H1 (cell line): ENCODE measurements at regions not wholly inside any gene's neighbourhood (a gene's known extent, or its start where the extent isn't known, plus 50 kb on each side); places are given as distances from the start of the nearest gene placed in this dataset.

Experiments used
- CTCF ChIA-PET: fragments of 300-600 bp; sonication (Branson Sonifier 250); formaldehyde crosslinking; loops from one replicate; lab custom pipeline; 2021; ENCODE audit not compliant: partially characterized antibody; lab: Charles Lee
- POLR2A ChIA-PET: fragments of 300-600 bp; sonication (Branson Sonifier 250); formaldehyde crosslinking; loops from one replicate; lab custom pipeline; 2021; ENCODE audit warnings: inconsistent platforms; ENCODE audit not compliant: partially characterized antibody; lab: Charles Lee
- DNase-seq, 2 experiments: peaks; one replicate each; pipeline versions ENCODE4 v3.0.0 to v3.0.0-alpha.2; 2010 to 2022; ENCODE audit warnings: low spot score in 2 of 2, low read depth in 1 of 2, mixed read lengths in 1 of 2
- FAIRE-seq: peaks from 2 replicates; lab custom pipeline; 2011; peaks lifted over from hg19 to GRCh38; lab: Jason Lieb, UNC
- H2AFZ ChIP-seq: 2 replicates; pipeline ENCODE4 v1.8.1; 2012; ENCODE audit warnings: low read length, inconsistent platforms
- H2AK5ac ChIP-seq: 2 replicates; pipeline ENCODE4 v1.6.1; 2013; ENCODE audit warnings: low read depth, low read length
- H2BK120ac ChIP-seq: replicated peaks from 2 replicates; pipeline ENCODE3; 2013; ENCODE audit warnings: low read depth, low read length, inconsistent platforms
- H2BK12ac ChIP-seq: 2 replicates; pipeline ENCODE4 v1.6.1; 2013; ENCODE audit warnings: low read depth, low read length
- H2BK15ac ChIP-seq: 2 replicates; pipeline ENCODE4 v1.6.1; 2013; ENCODE audit warnings: low read length
- H2BK20ac ChIP-seq: 2 replicates; pipeline ENCODE4 v1.6.1; 2013; ENCODE audit warnings: low read length
- H2BK5ac ChIP-seq: 2 replicates; pipeline ENCODE4 v1.6.1; 2013; ENCODE audit warnings: low read depth, low read length
- H3K14ac ChIP-seq: 2 replicates; pipeline ENCODE4 v1.6.1; 2013; ENCODE audit warnings: inconsistent platforms; ENCODE audit not compliant: insufficient read length
- H3K18ac ChIP-seq: 2 replicates; pipeline ENCODE4 v1.6.1; 2013; ENCODE audit warnings: low read length; ENCODE audit errors: extremely low read depth
- H3K23ac ChIP-seq: 2 replicates; pipeline ENCODE4 v1.6.1; 2013; ENCODE audit warnings: inconsistent platforms; ENCODE audit not compliant: insufficient read length
- H3K23me2 ChIP-seq: 2 replicates; pipeline ENCODE4 v1.6.1; 2013; ENCODE audit warnings: low read depth, low read length
- H3K27ac ChIP-seq: 2 replicates; pipeline ENCODE4 v1.6.1; 2011; ENCODE audit warnings: low read depth, low read length, inconsistent platforms
- H3K27me3 ChIP-seq, 4 experiments: replicated peaks in 1 of 4; 1 replicate in 1 of 4; 2 replicates in 3 of 4; pipeline versions ENCODE4 v1.6.1 to v1.8.1; 2011 to 2013; ENCODE audit warnings: low read length in 3 of 4, mild to moderate bottlenecking in 3 of 4, inconsistent platforms in 2 of 4, mixed read lengths in 2 of 4, moderate library complexity in 1 of 4; ENCODE audit not compliant: control insufficient read depth in 3 of 4, insufficient read depth in 3 of 4; ENCODE audit errors: extremely low read depth in 1 of 4
- H3K36me3 ChIP-seq, 4 experiments: 2 replicates each; pipeline versions ENCODE4 v1.6.1 to v1.8.1; 2011 to 2013; ENCODE audit warnings: mild to moderate bottlenecking in 4 of 4, low read length in 3 of 4, moderate library complexity in 2 of 4, control low read depth in 1 of 4, inconsistent platforms in 1 of 4; ENCODE audit not compliant: insufficient read depth in 4 of 4, control insufficient read depth in 2 of 4
- H3K4ac ChIP-seq: replicated peaks from 2 replicates; pipeline ENCODE3; 2013; ENCODE audit warnings: low read length, low read depth, mixed read lengths, inconsistent platforms; ENCODE audit not compliant: insufficient read length
- H3K4me1 ChIP-seq, 4 experiments: replicated peaks in 1 of 4; 1 replicate in 1 of 4; 2 replicates in 3 of 4; pipeline versions ENCODE4 v1.6.1 to v1.8.1; 2011 to 2013; ENCODE audit warnings: low read length in 3 of 4, inconsistent platforms in 2 of 4, mixed read lengths in 1 of 4; ENCODE audit not compliant: insufficient read depth in 4 of 4, control insufficient read depth in 3 of 4
- H3K4me2 ChIP-seq, 2 experiments: 2 replicates each; pipeline versions ENCODE4 v1.6.1 to v1.8.1; 2011 to 2013; ENCODE audit warnings: low read depth in 2 of 2, low read length in 2 of 2, control low read depth in 1 of 2, inconsistent platforms in 1 of 2, mild to moderate bottlenecking in 1 of 2; ENCODE audit not compliant: insufficient read depth in 1 of 2
- H3K4me3 ChIP-seq, 4 experiments: fragments of 200-600, 300-600 bp in 1 of 4; sonication (generic), shearing (Covaris generic), sonication (Bioruptor Twin) in 1 of 4; 2 replicates each; pipeline versions ENCODE4 v1.5.1 to v1.8.1; 2011 to 2016; ENCODE audit warnings: low read length in 4 of 4, low read depth in 3 of 4, control low read depth in 2 of 4, inconsistent platforms in 2 of 4, mild to moderate bottlenecking in 2 of 4, mixed read lengths in 1 of 4, moderate library complexity in 1 of 4; ENCODE audit not compliant: insufficient read depth in 2 of 4; ENCODE audit errors: extremely low read depth in 1 of 4
- H3K56ac ChIP-seq: replicated peaks from 2 replicates; pipeline ENCODE3; 2013; ENCODE audit warnings: low read depth, mild to moderate bottlenecking, mixed read lengths, low read length, inconsistent platforms; ENCODE audit not compliant: insufficient read length
- H3K79me1 ChIP-seq: 2 replicates; pipeline ENCODE4 v1.6.1; 2013; ENCODE audit warnings: low read depth, low read length, control low read depth
- H3K79me2 ChIP-seq, 2 experiments: 2 replicates each; pipeline versions ENCODE4 v1.6.1 to v1.8.1; 2012 to 2013; ENCODE audit warnings: low read length in 2 of 2, mild to moderate bottlenecking in 2 of 2, inconsistent platforms in 1 of 2; ENCODE audit not compliant: insufficient read depth in 2 of 2, control insufficient read depth in 1 of 2
- H3K9ac ChIP-seq, 4 experiments: replicated peaks in 1 of 4; 1 replicate in 1 of 4; 2 replicates in 3 of 4; pipeline versions ENCODE4 v1.6.1 to v1.8.1; 2011 to 2013; ENCODE audit warnings: low read depth in 3 of 4, low read length in 3 of 4, control low read depth in 2 of 4, mild to moderate bottlenecking in 2 of 4, moderate library complexity in 2 of 4, inconsistent platforms in 1 of 4; ENCODE audit errors: extremely low read depth in 1 of 4
- H3K9me3 ChIP-seq, 2 experiments: 2 replicates each; pipeline versions ENCODE4 v1.6.1 to v1.8.1; 2012 to 2013; ENCODE audit warnings: mild to moderate bottlenecking in 2 of 2, moderate library complexity in 2 of 2, control low read depth in 1 of 2, inconsistent platforms in 1 of 2, low read depth in 1 of 2, low read length in 1 of 2, mixed read lengths in 1 of 2; ENCODE audit not compliant: insufficient read depth in 2 of 2
- H4K20me1 ChIP-seq, 2 experiments: replicated peaks in 1 of 2; 2 replicates each; pipeline versions ENCODE3 to v1.8.1; 2011 to 2013; ENCODE audit warnings: inconsistent platforms in 2 of 2, low read length in 2 of 2, mild to moderate bottlenecking in 1 of 2; ENCODE audit not compliant: insufficient read depth in 2 of 2, control insufficient read depth in 1 of 2
- H4K5ac ChIP-seq: 2 replicates; pipeline ENCODE4 v1.6.1; 2013; ENCODE audit warnings: low read length, low read depth, mixed read lengths, inconsistent platforms; ENCODE audit not compliant: insufficient read length
- H4K8ac ChIP-seq: 2 replicates; pipeline ENCODE4 v1.8.0; 2013; ENCODE audit warnings: mild to moderate bottlenecking, moderate library complexity, low read length, inconsistent platforms; ENCODE audit not compliant: insufficient read depth; ENCODE audit errors: extremely low read depth
- H4K91ac ChIP-seq: replicated peaks from 2 replicates; pipeline ENCODE3; 2013; ENCODE audit warnings: low read length, mixed read lengths, inconsistent platforms; ENCODE audit not compliant: insufficient read length
- POU5F1 ChIP-seq: IDR thresholded peaks from 2 replicates; pipeline ENCODE4 v1.6.1; 2011; ENCODE audit warnings: low read depth, mild to moderate bottlenecking, low read length, moderate library complexity
- SUZ12 ChIP-seq: fragments of 200-600 bp; sonication (generic); IDR thresholded peaks from 2 replicates; pipeline ENCODE4 v1.6.1; 2012; ENCODE audit warnings: mild to moderate bottlenecking, inconsistent platforms, low read length, moderate library complexity, mixed read lengths
- WGBS, 2 experiments: shearing (Covaris generic) in 1 of 2; methylation state at CpG; one replicate each; pipeline versions ENCODE4 v1.1.6 to v1.1.7; 2013 to 2015; ENCODE audit warnings: low lambda C conversion rate in 2 of 2, mixed read lengths in 2 of 2, inconsistent platforms in 1 of 2, low coverage in 1 of 2, missing lambda C conversion rate in 1 of 2; ENCODE audit not compliant: insufficient replicate concordance in 2 of 2, insufficient coverage in 1 of 2, insufficient read length in 1 of 2; ENCODE audit errors: extremely low coverage in 1 of 2, missing lambda C conversion rate in 1 of 2; 5-methylcytosine and 5-hydroxymethylcytosine counted together

DNA sequence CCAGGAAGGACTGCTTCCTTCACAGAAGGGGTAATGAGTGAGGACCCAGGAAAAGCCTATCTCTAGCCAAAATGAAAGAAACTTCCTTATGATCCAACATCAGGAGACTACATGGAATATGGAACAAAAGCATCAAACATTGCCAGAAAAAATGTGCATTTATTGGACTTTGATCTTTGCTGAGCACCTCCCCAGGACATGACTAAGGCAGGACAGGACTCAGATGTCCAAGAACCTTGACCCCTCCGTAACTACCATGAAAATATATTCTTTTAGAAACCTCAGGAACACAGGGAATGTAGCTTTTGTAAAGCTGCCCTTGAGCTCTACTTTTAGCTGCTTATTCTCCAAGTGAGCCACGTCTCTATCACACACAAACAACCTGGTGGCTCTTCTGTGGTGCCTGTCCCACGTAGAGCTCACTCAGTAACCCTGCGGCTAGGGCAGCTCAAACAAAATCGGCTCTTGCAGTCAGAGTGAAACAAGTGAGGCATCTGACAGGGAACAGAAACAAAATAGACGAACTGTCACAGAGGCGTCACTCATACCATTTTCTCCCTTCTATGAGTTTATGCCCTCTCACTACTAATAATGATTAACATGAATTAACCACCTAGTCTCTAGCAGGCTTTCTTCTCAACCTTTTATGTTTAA, 471.5 kb upstream of the API5 start:
- Histone ChIP-seq H3K27me3 (no peaks in the 10 kb centered on the region), H4K8ac (no peak overlapping the region), H4K91ac (no peak overlapping the region), H4K20me1 (no peaks in the 10 kb centered on the region), H3K79me2 (no peaks in the 10 kb centered on the region), H3K9ac (no peak overlapping the region), H2AK5ac (no peak overlapping the region), H4K5ac (no peak overlapping the region), H3K56ac (no peak overlapping the region), H3K23ac (no peak overlapping the region), H3K4me1 (peaks cover 2 to 10% (median 7%) of the 10 kb centered on the region in 4 experiments; a peak in 4 of 7 replicates), H2AFZ (0 out of 2 replicates have a peak overlapping the region, but pooled peaks have one; percentile 17), H2BK12ac (0 out of 2 replicates have a peak overlapping the region, but pooled peaks have one; percentile 32), H3K4ac (no peak overlapping the region), H2BK15ac (no peak overlapping the region), H3K23me2 (no peaks in the 10 kb centered on the region), H3K9me3 (no peaks in the 10 kb centered on the region), H3K27ac (no peak overlapping the region), H3K36me3 (no peaks in the 10 kb centered on the region), H3K4me3 (no peak overlapping the region), H3K4me2 (peak overlapping the region in 1 of 2 experiments; percentile 32; a peak in 1 of 4 replicates), H2BK5ac (no peak overlapping the region), H3K14ac (no peak overlapping the region), H3K18ac (no peak overlapping the region), H2BK20ac (peak overlapping the region; percentile 73; the same call in 1 of the 2 replicates), H2BK120ac (no peak overlapping the region), H3K79me1 (no peaks in the 10 kb centered on the region)
- 91% methylated on average over 7 of the region's 7 CpGs; no CpG with 5 or more reads in 1 of the 2 experiments for WGBS, 2 experiments
- DNase-seq (no peak), FAIRE-seq (no peak)
- POLR2A ChIA-PET = no interaction called here
- no peak for TF ChIP-seq POU5F1
- no peak for TF ChIP-seq SUZ12
- CTCF ChIA-PET = interaction anchor here (0.5 kb wide), 1 partner anchor 140 kb away, joined by 3 read pairs; no protein-coding TSS in a partner anchor
